Heart left ventricle (tissue), 16 donors: ENCODE measurements at regions not wholly inside any gene's neighbourhood (a gene's known extent, or its start where the extent isn't known, plus 50 kb on each side); places are given as distances from the start of the nearest gene placed in this dataset.

ENCODE experiments used
- ATAC-seq, 4 donors: fragments of 200-7000 bp; cut with Tn5 transposase; one replicate each; pipeline ENCODE4 v1.9.1; 2020 to 2022; ENCODE audit warnings: moderate library complexity in 4 of 4, mild to moderate bottlenecking in 3 of 4, moderate number of reproducible peaks in 1 of 4
- DNase-seq, 5 donors: peaks; one replicate each; pipeline ENCODE4 v3.0.0-alpha.2; 2020
- H3K27ac ChIP-seq, 12 donors: fragments of 200-600 bp; sonication (generic) in 4 of 12; one replicate each; pipeline versions ENCODE4 v1.5.0 to v1.8.0; 2016 to 2022; ENCODE audit warnings: mild to moderate bottlenecking in 2 of 12
- H3K27me3 ChIP-seq, 9 donors: fragments of 200-600 bp; sonication (generic) in 2 of 9; one replicate each; pipeline versions ENCODE4 v1.5.1 to v1.8.0; 2016 to 2022; ENCODE audit warnings: mild to moderate bottlenecking in 3 of 9
- H3K36me3 ChIP-seq, 9 donors: fragments of 200-600 bp; sonication (generic) in 2 of 9; one replicate each; pipeline versions ENCODE4 v1.5.0 to v1.8.0; 2018 to 2022; ENCODE audit warnings: mild to moderate bottlenecking in 2 of 9
- H3K4me1 ChIP-seq, 12 donors: fragments of 200-600 bp; sonication (generic) in 4 of 12; one replicate each; pipeline versions ENCODE4 v1.5.0 to v1.8.0; 2016 to 2022; ENCODE audit warnings: mild to moderate bottlenecking in 3 of 12
- H3K4me3 ChIP-seq, 12 donors: fragments of 200-600 bp; sonication (generic) in 4 of 12; one replicate each; pipeline versions ENCODE4 v1.5.0 to v1.8.0; 2017 to 2022; ENCODE audit warnings: mild to moderate bottlenecking in 9 of 12, moderate library complexity in 4 of 12
- H3K9me3 ChIP-seq, 12 donors: fragments of 200-600 bp; sonication (generic) in 4 of 12; one replicate each; pipeline versions ENCODE4 v1.5.0 to v1.8.0; 2016 to 2022; ENCODE audit warnings: mild to moderate bottlenecking in 1 of 12
- CTCF ChIP-seq, 12 donors: fragments of 200-600 bp; sonication (generic) in 4 of 12; IDR thresholded peaks; one replicate each; pipeline versions ENCODE4 v1.5.0 to v1.8.0; 2018 to 2022; ENCODE audit warnings: antibody characterized with exemption in 12 of 12, mild to moderate bottlenecking in 5 of 12
- POLR2A ChIP-seq, 2 donors: fragments of 450-650 bp; IDR thresholded peaks; one replicate each; pipeline ENCODE4 v1.6.1; 2017; ENCODE audit warnings: antibody characterized with exemption in 2 of 2, mild to moderate bottlenecking in 2 of 2, moderate library complexity in 2 of 2
- WGBS, 4 donors: extraction: QIAGEN DNeasy Blood & Tissue Kit in 2 of 4; methylation state at CpG; one replicate each; pipeline versions ENCODE4 v1.1.5 to v1.1.7; 2013 to 2018; 5-methylcytosine and 5-hydroxymethylcytosine counted together
- intact Hi-C, 10 donors: fragments of 100-400 bp; cut with DNase I; formaldehyde crosslinking; loops; one replicate each; pipeline versions ENCODE4 v1.11.1 to v1.14.2; 2022
- donor health status: ischemic (EF 13 %, LVEDD 7.1; RV severe dilation, severe dysfunction).
- donor health status: healthy with polysubstance abuse.
- donor health status: DM: no; HTN: yes; CAD: no.
- donor health status: DM: no; HTN: no; CAD: no.
- donor health status: ischemic (EF 25% LVEDD 6.9; RV normal size, moderate dysfunction).
- donor health status: ischemic (EF 25% LVEDD 5.7; RV mildly dilated, moderate dysfunction).
- donor health status: healthy.
- donor health status: DM: yes; HTN: yes; CAD: no.
- donor health status: ischemic (EF 35%, LVEDD 5.7; RV mildly dilated, moderate dysfunction).
- donor health status: nonischemic (EF 11% LVEDD 7.7; RV severe dilation, severe dysfunction).
- donor health status: DM: yes; HTN: yes; CAD: no.
- donor health status: PGD.
- donor health status: ischemic (EF 29% LVEDD 5.4; RV normal size, mild dysfunction).
- donor health status: nonischemic (EF 23%, LVEDD 6.1; RV moderate dilation, normal function).

DNA sequence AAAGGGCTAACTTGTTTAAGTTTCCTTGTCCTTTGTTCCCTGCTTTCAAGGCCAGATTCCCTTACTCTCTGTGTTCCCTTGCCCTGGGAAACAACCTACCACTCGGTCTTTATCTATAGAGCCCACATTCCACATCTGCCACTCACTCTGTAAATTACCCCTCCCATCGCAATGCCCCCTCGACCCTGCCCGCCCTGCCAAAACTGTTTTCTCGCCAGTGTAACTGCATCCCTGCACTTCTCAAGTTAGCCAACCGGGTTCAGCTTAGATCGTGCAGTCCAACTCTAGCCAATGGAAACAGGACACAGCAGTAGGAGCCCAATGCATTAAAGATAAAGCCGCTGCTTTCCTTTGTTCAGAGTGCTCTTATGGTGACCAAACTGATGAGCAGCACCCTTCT is 263.6 kb downstream of the TBL1XR1 start:
- TF ChIP-seq POLR2A (IDR thresholded peaks at IDR 0.05), result no peak
- no peak for TF ChIP-seq CTCF (IDR thresholded peaks at IDR 0.05)
- no peak for ATAC-seq
- Histone ChIP-seq H3K36me3 (no peaks in the 10 kb centered on the region), H3K4me3 (no peak overlapping the region), H3K27ac (no peak overlapping the region), H3K27me3 (no peaks in the 10 kb centered on the region), H3K9me3 (no peaks in the 10 kb centered on the region), H3K4me1 (no peaks in the 10 kb centered on the region)
- intact Hi-C loops, result loop anchor here in 2 of 10 donors (10.0 kb wide), 1 partner anchor 419 kb away; no protein-coding TSS in a partner anchor
- 69 to 78% (median 70%) methylated on average over 8 of the region's 8 CpGs for WGBS, 4 donors
- no peak for DNase-seq

- Histone ChIP-seq H3K4me1 (no peaks in the 10 kb centered on the region), H3K27ac (no peak overlapping the region), H3K36me3 (no peaks in the 10 kb centered on the region), H3K9me3 (no peaks in the 10 kb centered on the region), H3K4me3 (no peak overlapping the region), H3K27me3 (no peaks in the 10 kb centered on the region)
- intact Hi-C loops, result loop anchor here in 2 of 10 donors (10.0 kb wide), 1 partner anchor 418 kb away; no protein-coding TSS in a partner anchor
- ATAC-seq (no peak), DNase-seq (no peak)
- 59 to 73% (median 64%) methylated on average over 3 of the region's 3 CpGs for WGBS, 4 donors
- TF ChIP-seq POLR2A (IDR thresholded peaks at IDR 0.05) (no peak), CTCF (IDR thresholded peaks at IDR 0.05) (no peak)
Observed at GRCh38 chr3:176932433-176932832, 264.8 kb downstream of the TBL1XR1 start.

DNA sequence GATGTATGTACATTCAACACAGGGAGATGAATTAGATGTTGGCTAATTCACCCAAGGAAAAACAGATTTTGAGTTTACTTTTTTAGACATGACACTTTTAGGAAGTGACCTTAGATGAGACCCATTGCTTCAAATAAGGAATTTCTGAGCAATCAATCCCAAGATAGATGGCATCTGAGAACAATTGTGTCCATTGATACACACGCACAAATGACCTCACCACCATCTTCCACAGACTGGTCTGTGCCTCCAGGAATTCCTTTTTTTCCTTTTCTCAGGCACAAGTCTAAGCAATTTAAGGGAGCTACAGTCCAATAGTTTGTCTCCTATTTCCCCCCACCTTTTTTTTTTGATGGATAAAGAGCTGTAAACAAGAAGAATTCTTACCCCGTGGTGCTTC is 265.3 kb downstream of the TBL1XR1 start:
- Histone ChIP-seq H3K9me3 (no peaks in the 10 kb centered on the region), H3K4me1 (no peaks in the 10 kb centered on the region), H3K4me3 (no peak overlapping the region), H3K27ac (no peak overlapping the region), H3K27me3 (peaks cover 0 to under 1% (median 0%) of the 10 kb centered on the region in 9 donors), H3K36me3 (no peaks in the 10 kb centered on the region)
- ATAC-seq (no peak), DNase-seq (no peak)
- 55 to 78% (median 64%) methylated on average over 2 of the region's 2 CpGs for WGBS, 4 donors
- intact Hi-C loops, result loop anchor here in 2 of 10 donors (10.0 kb wide), 1 partner anchor 417 kb away; no protein-coding TSS in a partner anchor
- no peak for TF ChIP-seq CTCF (IDR thresholded peaks at IDR 0.05)

DNA sequence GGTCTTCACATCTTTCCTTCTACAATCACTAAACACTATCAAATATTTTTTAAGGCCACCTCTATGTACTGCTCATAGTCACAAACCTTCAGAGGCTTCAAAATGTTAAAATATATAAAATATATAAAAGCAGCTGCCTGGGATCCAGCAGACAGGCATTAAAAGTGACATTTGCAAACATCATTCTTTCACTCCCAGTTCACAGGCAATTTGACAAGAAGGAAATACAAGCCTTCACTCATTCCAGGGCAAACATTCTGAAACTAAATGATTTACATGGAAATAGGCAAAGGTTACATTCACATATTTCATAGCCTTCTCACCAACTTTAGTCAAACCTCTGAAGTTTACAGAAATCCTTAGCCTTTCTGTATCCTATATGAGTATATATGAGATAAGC is 266.3 kb downstream of the TBL1XR1 start:
- intact Hi-C loops, result loop anchor here in 2 of 10 donors (10.0 kb wide), 1 partner anchor 416 kb away; no protein-coding TSS in a partner anchor
- no peak overlapping the region for H3K4me3 ChIP-seq
- H3K36me3 ChIP-seq, result no peaks in the 10 kb centered on the region
- H3K4me1 ChIP-seq, result no peaks in the 10 kb centered on the region
- peaks cover 0 to 4% (median 0%) of the 10 kb centered on the region in 9 donors for H3K27me3 ChIP-seq
- DNase-seq (no peak), ATAC-seq (no peak)
- no peaks in the 10 kb centered on the region for H3K9me3 ChIP-seq
- no peak overlapping the region for H3K27ac ChIP-seq
- no peak for TF ChIP-seq POLR2A (IDR thresholded peaks at IDR 0.05)
- TF ChIP-seq CTCF (IDR thresholded peaks at IDR 0.05), result no peak
